ENCODE measurements at regions not wholly inside any gene's neighbourhood (a gene's known extent, or its start where the extent isn't known, plus 50 kb on each side); places are given as distances from the start of the nearest gene placed in this dataset.

- no peak for TF ChIP-seq GATA3 (IDR thresholded peaks at IDR 0.05; ENCODE audit: low read depth, low read length)
- no peak for TF ChIP-seq GATA2 (IDR thresholded peaks at IDR 0.05; ENCODE audit: low read depth, low read length)
These were observed 254.4 kb downstream of the DLEU7 start for GRCh38 chr13:50589139-50589538.

GRCh38 chr13:50589651-50590054, 253.8 kb downstream of the DLEU7 start:
- no peak for TF ChIP-seq GATA3 (IDR thresholded peaks at IDR 0.05; ENCODE audit: low read depth, low read length)
- TF ChIP-seq GATA2 (IDR thresholded peaks at IDR 0.05; ENCODE audit: low read depth, low read length), result no peak

GRCh38 chr13:50592412-50593155, 250.9 kb downstream of the DLEU7 start:
- no peak for TF ChIP-seq GATA2 (IDR thresholded peaks at IDR 0.05; ENCODE audit: low read depth, low read length)
- no peak for TF ChIP-seq GATA3 (IDR thresholded peaks at IDR 0.05; ENCODE audit: low read depth, low read length)

- TF ChIP-seq GATA3 (IDR thresholded peaks at IDR 0.05; ENCODE audit: low read depth, low read length) (no peak), GATA2 (IDR thresholded peaks at IDR 0.05; ENCODE audit: low read depth, low read length) (no peak)
These were observed 250.3 kb downstream of the DLEU7 start for GRCh38 chr13:50593207-50593606.

GRCh38 chr13:50594276-50595051, 249.0 kb downstream of the DLEU7 start:
- TF ChIP-seq GATA2 (IDR thresholded peaks at IDR 0.05; ENCODE audit: low read depth, low read length) (no peak), GATA3 (IDR thresholded peaks at IDR 0.05; ENCODE audit: low read depth, low read length) (no peak)

GRCh38 chr13:50595196-50595595, 248.3 kb downstream of the DLEU7 start:
- TF ChIP-seq GATA3 (IDR thresholded peaks at IDR 0.05; ENCODE audit: low read depth, low read length), result no peak
- no peak for TF ChIP-seq GATA2 (IDR thresholded peaks at IDR 0.05; ENCODE audit: low read depth, low read length)

GRCh38 chr13:50596156-50596555, 247.3 kb downstream of the DLEU7 start:
- TF ChIP-seq GATA2 (IDR thresholded peaks at IDR 0.05; ENCODE audit: low read depth, low read length) (no peak), GATA3 (IDR thresholded peaks at IDR 0.05; ENCODE audit: low read depth, low read length) (no peak)

GRCh38 chr13:50596776-50597203, 246.7 kb downstream of the DLEU7 start:
- peak; percentile 97 for TF ChIP-seq GATA2 (IDR thresholded peaks at IDR 0.05; ENCODE audit: low read depth, low read length)
- peak; percentile 96 for TF ChIP-seq GATA3 (IDR thresholded peaks at IDR 0.05; ENCODE audit: low read depth, low read length)

GRCh38 chr13:50598338-50598737, 245.2 kb downstream of the DLEU7 start:
- TF ChIP-seq GATA2 (IDR thresholded peaks at IDR 0.05; ENCODE audit: low read depth, low read length) (no peak), GATA3 (IDR thresholded peaks at IDR 0.05; ENCODE audit: low read depth, low read length) (no peak)

- no peak for TF ChIP-seq GATA3 (IDR thresholded peaks at IDR 0.05; ENCODE audit: low read depth, low read length)
- TF ChIP-seq GATA2 (IDR thresholded peaks at IDR 0.05; ENCODE audit: low read depth, low read length), result no peak
These were observed 244.4 kb downstream of the DLEU7 start for GRCh38 chr13:50599046-50599445.

- TF ChIP-seq GATA2 (IDR thresholded peaks at IDR 0.05; ENCODE audit: low read depth, low read length), result no peak
- no peak for TF ChIP-seq GATA3 (IDR thresholded peaks at IDR 0.05; ENCODE audit: low read depth, low read length)
These were observed 243.6 kb downstream of the DLEU7 start for GRCh38 chr13:50599927-50600326.

- TF ChIP-seq GATA2 (IDR thresholded peaks at IDR 0.05; ENCODE audit: low read depth, low read length) (no peak), GATA3 (IDR thresholded peaks at IDR 0.05; ENCODE audit: low read depth, low read length) (no peak)
These were observed 235.1 kb downstream of the DLEU7 start for GRCh38 chr13:50608370-50608769.

GRCh38 chr13:50609011-50609410, 234.5 kb downstream of the DLEU7 start:
- TF ChIP-seq GATA3 (IDR thresholded peaks at IDR 0.05; ENCODE audit: low read depth, low read length), result no peak
- TF ChIP-seq GATA2 (IDR thresholded peaks at IDR 0.05; ENCODE audit: low read depth, low read length), result no peak

GRCh38 chr13:50610238-50610637, 233.3 kb downstream of the DLEU7 start:
- TF ChIP-seq GATA2 (IDR thresholded peaks at IDR 0.05; ENCODE audit: low read depth, low read length), result no peak
- no peak for TF ChIP-seq GATA3 (IDR thresholded peaks at IDR 0.05; ENCODE audit: low read depth, low read length)

All from SH-SY5Y (cell line).